HG03565 (cell line): ENCODE measurements at regions not wholly inside any gene's neighbourhood (a gene's known extent, or its start where the extent isn't known, plus 50 kb on each side); places are given as distances from the start of the nearest gene placed in this dataset.

ENCODE experiments used
- ATAC-seq: cut with Tn5 transposase; IDR thresholded peaks from one replicate; pipeline ENCODE4 v1.9.1; 2021; ENCODE audit warnings: mild to moderate bottlenecking, moderate library complexity; ENCODE audit not compliant: unreplicated experiment

- ATAC-seq = no peak
Measured at GRCh38 chr18:78738076-78738690, 241.4 kb upstream of the SALL3 start.

GRCh38 chr18:78739115-78739514 is 240.5 kb upstream of the SALL3 start:
- no peak for ATAC-seq

- no peak for ATAC-seq
Measured at GRCh38 chr18:78739882-78740677, 239.5 kb upstream of the SALL3 start.

GRCh38 chr18:78740876-78741275 is 238.7 kb upstream of the SALL3 start:
- no peak for ATAC-seq

GRCh38 chr18:78741381-78742217 is 238.0 kb upstream of the SALL3 start:
- no peak for ATAC-seq

- ATAC-seq = no peak
Measured at GRCh38 chr18:78742218-78742745, 237.3 kb upstream of the SALL3 start.

- ATAC-seq = no peak
Measured at GRCh38 chr18:78743078-78743477, 236.5 kb upstream of the SALL3 start.

- ATAC-seq = no peak
Measured at GRCh38 chr18:78751664-78752063, 228.0 kb upstream of the SALL3 start.

GRCh38 chr18:78753240-78753639 is 226.4 kb upstream of the SALL3 start:
- no peak for ATAC-seq

GRCh38 chr18:78754311-78755043 is 225.1 kb upstream of the SALL3 start:
- ATAC-seq = no peak

- ATAC-seq = no peak
Measured at GRCh38 chr18:78757014-78757413, 222.6 kb upstream of the SALL3 start.

- ATAC-seq = no peak
Measured at GRCh38 chr18:78758496-78758895, 221.1 kb upstream of the SALL3 start.

- no peak for ATAC-seq
Measured at GRCh38 chr18:78762753-78763152, 216.9 kb upstream of the SALL3 start.

GRCh38 chr18:78764544-78764943 is 215.1 kb upstream of the SALL3 start:
- ATAC-seq = no peak

- ATAC-seq = no peak
Measured at GRCh38 chr18:78765142-78765541, 214.5 kb upstream of the SALL3 start.

GRCh38 chr18:78765637-78766281 is 213.9 kb upstream of the SALL3 start:
- ATAC-seq = no peak

GRCh38 chr18:78766651-78767533 is 212.7 kb upstream of the SALL3 start:
- no peak for ATAC-seq

- no peak for ATAC-seq
Measured at GRCh38 chr18:78767648-78768071, 212.0 kb upstream of the SALL3 start.

- no peak for ATAC-seq
Measured at GRCh38 chr18:78768221-78768620, 211.4 kb upstream of the SALL3 start.
